ENCODE measurements at regions not wholly inside any gene's neighbourhood (a gene's known extent, or its start where the extent isn't known, plus 50 kb on each side); places are given as distances from the start of the nearest gene placed in this dataset.

GRCh38 chr6:79305020-79305419 is 70.5 kb upstream of the HMGN3 start:
- Mint-ChIP-seq H3K36me3 (no peaks in the 10 kb centered on the region), H3K4me1 (no peaks in the 10 kb centered on the region), H3K27me3 (no peaks in the 10 kb centered on the region), H3K9me3 (no peaks in the 10 kb centered on the region), H3K4me3 (no peak overlapping the region), H3K27ac (no peak overlapping the region)
- no peak for DNase-seq
- CTCF ChIA-PET, result no interaction called here

- no peaks in the 10 kb centered on the region for H3K36me3 Mint-ChIP-seq
- no peaks in the 10 kb centered on the region for H3K27me3 Mint-ChIP-seq
- H3K9me3 Mint-ChIP-seq, result no peaks in the 10 kb centered on the region
- no peaks in the 10 kb centered on the region for H3K4me1 Mint-ChIP-seq
- DNase-seq, result no peak
- no peak overlapping the region for H3K27ac Mint-ChIP-seq
- CTCF ChIA-PET, result no interaction called here
- H3K4me3 Mint-ChIP-seq, result no peak overlapping the region
These were observed 67.9 kb upstream of the HMGN3 start for GRCh38 chr6:79302341-79302740.

- H3K36me3 Mint-ChIP-seq, result no peaks in the 10 kb centered on the region
- no peak overlapping the region for H3K4me3 Mint-ChIP-seq
- CTCF ChIA-PET, result no interaction called here
- H3K4me1 Mint-ChIP-seq, result no peaks in the 10 kb centered on the region
- no peak overlapping the region for H3K27ac Mint-ChIP-seq
- H3K27me3 Mint-ChIP-seq, result no peaks in the 10 kb centered on the region
- no peaks in the 10 kb centered on the region for H3K9me3 Mint-ChIP-seq
- no peak for DNase-seq
These were observed 66.8 kb upstream of the HMGN3 start for GRCh38 chr6:79301290-79301689.

- no peak for DNase-seq
- H3K27me3 Mint-ChIP-seq, result no peaks in the 10 kb centered on the region
- no peak overlapping the region for H3K4me3 Mint-ChIP-seq
- no peak overlapping the region for H3K27ac Mint-ChIP-seq
- H3K9me3 Mint-ChIP-seq, result no peaks in the 10 kb centered on the region
- no peaks in the 10 kb centered on the region for H3K36me3 Mint-ChIP-seq
- CTCF ChIA-PET, result no interaction called here
- H3K4me1 Mint-ChIP-seq, result no peaks in the 10 kb centered on the region
These were observed 61.7 kb upstream of the HMGN3 start for GRCh38 chr6:79296211-79296610.

All from activated naive CD4-positive, alpha-beta T cell treated with anti-CD3 and anti-CD28 coated beads, Interleukin-2, amount 10 ng/mL, durations not matched to agents 7 days and 5 days (primary cell).